ENCODE measurements at regions not wholly inside any gene's neighbourhood (a gene's known extent, or its start where the extent isn't known, plus 50 kb on each side); places are given as distances from the start of the nearest gene placed in this dataset.
A peak's percentile ranks its signal among the peaks of the same experiment; 100 is the strongest.

DNA sequence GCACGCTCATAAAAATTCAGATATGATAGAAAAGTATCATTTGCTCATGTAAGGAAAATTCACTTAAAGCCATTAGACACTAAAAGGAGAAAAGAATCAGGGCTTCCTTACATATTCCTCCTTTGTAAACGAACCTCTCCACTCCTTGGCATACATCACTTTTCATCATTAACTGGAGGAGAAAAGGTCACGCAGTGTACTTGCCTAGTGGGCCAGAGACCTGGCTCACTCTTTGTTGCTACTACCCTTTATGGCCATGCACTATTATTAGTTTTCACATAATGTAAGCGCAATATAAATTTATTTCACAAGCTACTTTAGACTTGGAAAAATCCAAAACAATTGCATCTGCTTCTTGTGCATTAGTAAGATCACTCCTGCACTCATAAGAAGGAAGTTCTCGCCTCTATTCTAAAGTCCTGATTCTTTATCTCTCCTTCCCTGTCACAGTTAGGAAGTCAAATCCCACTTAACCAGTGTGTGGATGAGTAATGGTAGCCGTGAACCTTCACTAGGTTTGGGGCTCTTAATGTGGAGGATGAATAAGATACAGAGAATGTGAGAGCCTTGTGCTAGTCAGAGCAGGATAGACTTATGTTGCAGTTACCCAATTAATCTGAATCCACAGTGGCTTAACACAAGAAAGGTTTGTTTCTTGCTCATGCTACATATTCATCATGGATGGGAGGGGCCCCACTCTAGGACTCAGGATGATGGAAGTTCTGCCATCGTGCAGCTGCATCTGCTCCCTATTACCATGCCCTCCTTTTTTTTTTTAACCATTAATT lies 115.0 kb upstream of the GLS start:
- TF ChIP-seq, protein P1, sequence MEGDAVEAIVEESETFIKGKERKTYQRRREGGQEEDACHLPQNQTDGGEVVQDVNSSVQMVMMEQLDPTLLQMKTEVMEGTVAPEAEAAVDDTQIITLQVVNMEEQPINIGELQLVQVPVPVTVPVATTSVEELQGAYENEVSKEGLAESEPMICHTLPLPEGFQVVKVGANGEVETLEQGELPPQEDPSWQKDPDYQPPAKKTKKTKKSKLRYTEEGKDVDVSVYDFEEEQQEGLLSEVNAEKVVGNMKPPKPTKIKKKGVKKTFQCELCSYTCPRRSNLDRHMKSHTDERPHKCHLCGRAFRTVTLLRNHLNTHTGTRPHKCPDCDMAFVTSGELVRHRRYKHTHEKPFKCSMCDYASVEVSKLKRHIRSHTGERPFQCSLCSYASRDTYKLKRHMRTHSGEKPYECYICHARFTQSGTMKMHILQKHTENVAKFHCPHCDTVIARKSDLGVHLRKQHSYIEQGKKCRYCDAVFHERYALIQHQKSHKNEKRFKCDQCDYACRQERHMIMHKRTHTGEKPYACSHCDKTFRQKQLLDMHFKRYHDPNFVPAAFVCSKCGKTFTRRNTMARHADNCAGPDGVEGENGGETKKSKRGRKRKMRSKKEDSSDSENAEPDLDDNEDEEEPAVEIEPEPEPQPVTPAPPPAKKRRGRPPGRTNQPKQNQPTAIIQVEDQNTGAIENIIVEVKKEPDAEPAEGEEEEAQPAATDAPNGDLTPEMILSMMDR (IDR thresholded peaks at IDR 0.05; ENCODE audit: extremely low read depth in 1 of 2, insufficient read depth in 1 of 2, low read depth in 1 of 2, low read length in 2 of 2) = no peak
- TF ChIP-seq JUN (IDR thresholded peaks at IDR 0.05; ENCODE audit: borderline replicate concordance, insufficient read depth, insufficient read length, low read depth) = no peak
- dilution Hi-C loops (cut with MboI; ENCODE audit: extremely low pct_ligation_motif_present, low sequenced_read_pairs) = no loop called here
- peak overlapping the region; percentile 10 for H2AFZ ChIP-seq (ENCODE audit: low read depth, low read length)
- no TSS peak for BruUV-seq (replicated peaks)
- H3K9me3 ChIP-seq (replicated peaks; ENCODE audit: control insufficient read depth, insufficient read depth, low read length) = no peaks in the 10 kb centered on the region
- FAIRE-seq = peak; percentile 52
- H3K27me3 ChIP-seq (ENCODE audit: control insufficient read depth in 2 of 2, insufficient read depth in 2 of 2, low read length in 2 of 2) = no peaks in the 10 kb centered on the region
- no peak overlapping the region for H3K9ac ChIP-seq (replicated peaks; ENCODE audit: extremely low read depth, insufficient read depth, low read length)
- DNase-seq (ENCODE audit: low read depth, low spot score) = no peak
- H3K27ac ChIP-seq (ENCODE audit: insufficient read depth, low read depth, low read length) = no peak overlapping the region
- CTCF ChIA-PET = no interaction called here
- no peaks in the 10 kb centered on the region for H3K9me1 ChIP-seq (replicated peaks; ENCODE audit: control insufficient read depth, extremely low read depth, insufficient read depth, low read length)
- H3K79me2 ChIP-seq (ENCODE audit: control insufficient read depth, insufficient read depth, low read length) = no peaks in the 10 kb centered on the region
- no peak overlapping the region for H3K4me3 ChIP-seq (replicated peaks in 1 of 3; ENCODE audit: insufficient read depth in 1 of 3, low read depth in 1 of 3, low read length in 3 of 3)
- POLR2A ChIA-PET = no interaction called here
- H3K4me2 ChIP-seq (ENCODE audit: insufficient read depth, low read length) = no peak overlapping the region
- intact Hi-C loops (cut with micrococcal nuclease) = no loop called here
- no peaks in the 10 kb centered on the region for H3K36me3 ChIP-seq (ENCODE audit: control insufficient read depth in 2 of 2, extremely low read depth in 1 of 2, insufficient read depth in 2 of 2, low read length in 2 of 2)
- no peaks in the 10 kb centered on the region for H4K20me1 ChIP-seq (replicated peaks; ENCODE audit: control insufficient read depth, extremely low read depth, insufficient read depth, low read length)
- no peaks in the 10 kb centered on the region for H3K4me1 ChIP-seq (ENCODE audit: control insufficient read depth, extremely low read depth, insufficient read depth, low read length)

DNA sequence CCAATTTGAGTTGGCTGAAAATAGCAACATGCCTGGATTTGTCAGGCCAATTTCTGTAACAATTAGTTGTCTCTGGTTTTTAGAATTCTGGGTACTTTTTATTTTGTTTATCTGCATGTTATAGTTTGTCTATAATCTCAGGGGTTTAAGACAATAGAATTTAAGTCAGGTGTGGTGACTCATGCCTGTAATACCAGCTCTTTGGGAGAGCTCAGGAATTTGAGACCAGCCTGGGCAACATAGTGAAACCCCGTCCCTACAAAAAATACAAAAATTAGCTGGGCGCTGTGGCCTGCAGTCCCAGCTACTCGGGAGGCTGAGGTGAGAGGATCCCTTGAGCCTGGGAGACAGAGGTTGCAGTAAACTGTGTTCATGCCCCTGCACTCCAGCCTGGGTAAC lies 114.4 kb upstream of the GLS start:
- intact Hi-C loops (cut with micrococcal nuclease) (no loop called here), dilution Hi-C loops (cut with MboI; ENCODE audit: extremely low pct_ligation_motif_present, low sequenced_read_pairs) (no loop called here)
- FAIRE-seq (no peak), DNase-seq (ENCODE audit: low read depth, low spot score) (no peak)
- H3K27ac ChIP-seq (ENCODE audit: insufficient read depth, low read depth, low read length) = no peak overlapping the region
- no peaks in the 10 kb centered on the region for H3K9me3 ChIP-seq (replicated peaks; ENCODE audit: control insufficient read depth, insufficient read depth, low read length)
- BruUV-seq (replicated peaks) = no TSS peak
- H2AFZ ChIP-seq (ENCODE audit: low read depth, low read length) = no peak overlapping the region
- TF ChIP-seq FOS (IDR thresholded peaks at IDR 0.05; ENCODE audit: borderline replicate concordance, insufficient read depth, low read length) (no peak), JUN (IDR thresholded peaks at IDR 0.05; ENCODE audit: borderline replicate concordance, insufficient read depth, insufficient read length, low read depth) (no peak), POLR2A (IDR thresholded peaks at IDR 0.05; ENCODE audit: low read depth, low read length) (no peak), GATA2 (IDR thresholded peaks at IDR 0.05; ENCODE audit: insufficient read depth, insufficient read length, low read depth, low read length) (no peak), POLR2AphosphoS5 (IDR thresholded peaks at IDR 0.05; ENCODE audit: insufficient read depth, low read depth, low read length) (no peak), MYC (IDR thresholded peaks at IDR 0.05; ENCODE audit: low read depth, low read length) (no peak), EZH2 (IDR thresholded peaks at IDR 0.05; ENCODE audit: borderline replicate concordance, low read depth, low read length, severe bottlenecking) (no peak)
- TF ChIP-seq, protein P1 (IDR thresholded peaks at IDR 0.05; ENCODE audit: extremely low read depth in 1 of 2, insufficient read depth in 1 of 2, low read depth in 1 of 2, low read length in 2 of 2) = no peak
- TF ChIP-seq, protein P2, sequence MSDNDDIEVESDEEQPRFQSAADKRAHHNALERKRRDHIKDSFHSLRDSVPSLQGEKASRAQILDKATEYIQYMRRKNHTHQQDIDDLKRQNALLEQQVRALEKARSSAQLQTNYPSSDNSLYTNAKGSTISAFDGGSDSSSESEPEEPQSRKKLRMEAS (IDR thresholded peaks at IDR 0.05; ENCODE audit: insufficient read depth, insufficient read length) = no peak
- H3K27me3 ChIP-seq (ENCODE audit: control insufficient read depth in 2 of 2, insufficient read depth in 2 of 2, low read length in 2 of 2) = no peaks in the 10 kb centered on the region
- H3K79me2 ChIP-seq (ENCODE audit: control insufficient read depth, insufficient read depth, low read length) = no peaks in the 10 kb centered on the region
- no peaks in the 10 kb centered on the region for H3K36me3 ChIP-seq (ENCODE audit: control insufficient read depth in 2 of 2, extremely low read depth in 1 of 2, insufficient read depth in 2 of 2, low read length in 2 of 2)
- no peak overlapping the region for H3K4me3 ChIP-seq (replicated peaks in 1 of 3; ENCODE audit: insufficient read depth in 1 of 3, low read depth in 1 of 3, low read length in 3 of 3)
- ChIA-PET CTCF (no interaction called here), POLR2A (no interaction called here)
- H3K9me1 ChIP-seq (replicated peaks; ENCODE audit: control insufficient read depth, extremely low read depth, insufficient read depth, low read length) = no peaks in the 10 kb centered on the region
- H4K20me1 ChIP-seq (replicated peaks; ENCODE audit: control insufficient read depth, extremely low read depth, insufficient read depth, low read length) = no peaks in the 10 kb centered on the region
- H3K4me1 ChIP-seq (ENCODE audit: control insufficient read depth, extremely low read depth, insufficient read depth, low read length) = no peaks in the 10 kb centered on the region
- no peak overlapping the region for H3K4me2 ChIP-seq (ENCODE audit: insufficient read depth, low read length)
- no peak overlapping the region for H3K9ac ChIP-seq (replicated peaks; ENCODE audit: extremely low read depth, insufficient read depth, low read length)
